HEK293 (cell line): ENCODE measurements at regions not wholly inside any gene's neighbourhood (a gene's known extent, or its start where the extent isn't known, plus 50 kb on each side); places are given as distances from the start of the nearest gene placed in this dataset.

ENCODE experiments used
- KLF1 ChIP-seq: fragments of 450-650 bp; formaldehyde crosslinking; IDR thresholded peaks from 2 replicates; pipeline ENCODE4 v1.5.1; 2016; ENCODE audit warnings: missing biosample characterization, missing genetic modification characterization
- ZNF501 ChIP-seq: fragments of 450-650 bp; formaldehyde crosslinking; IDR thresholded peaks from 2 replicates; pipeline ENCODE4 v1.5.1; 2016; ENCODE audit warnings: missing biosample characterization, missing genetic modification characterization

DNA sequence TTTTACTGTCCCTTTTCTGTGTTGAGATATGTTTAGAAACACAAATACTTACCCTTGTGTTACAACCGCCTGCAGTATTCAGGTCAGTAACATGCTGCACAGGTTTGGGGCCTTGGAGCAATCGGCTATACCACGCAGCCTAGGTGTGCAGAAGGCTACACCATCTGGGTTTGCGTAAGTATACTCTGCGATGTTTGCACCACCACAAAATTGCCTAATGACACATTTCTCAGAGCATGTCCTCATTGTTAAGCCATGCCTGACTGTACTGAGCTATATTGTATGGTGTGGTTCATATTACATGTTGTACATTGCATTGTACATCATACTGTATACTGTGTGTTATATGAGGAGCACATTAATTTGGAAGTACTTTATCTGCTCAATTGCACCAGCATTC is 247.4 kb downstream of the RHOU start:
- no peak for TF ChIP-seq KLF1 (tag by site-specific recombination)
- TF ChIP-seq ZNF501 = no peak
